GM12878 (cell line): ENCODE measurements at regions not wholly inside any gene's neighbourhood (a gene's known extent, or its start where the extent isn't known, plus 50 kb on each side); places are given as distances from the start of the nearest gene placed in this dataset.

Source experiments
- ATAC-seq: fragments of 200-7000 bp; cut with Tn5 transposase; 3 replicates; pipeline ENCODE4 v1.9.1; 2020; ENCODE audit warnings: mild to moderate bottlenecking, moderate library complexity
- BruUV-seq: library from RNA; stranded (reverse); fragments of 400-500 nt; replicated peaks from 2 replicates; lab custom pipeline; 2021; lab: Mats Ljungman, UMichigan
- CTCF ChIA-PET: fragments of 300-600 bp; sonication (Branson Sonifier 250); formaldehyde crosslinking; extraction: SDS; loops from one replicate; lab custom pipeline; 2021; ENCODE audit warnings: inconsistent platforms; lab: Yijun Ruan, JAX
- POLR2A ChIA-PET: fragments of 350-600 bp; formaldehyde crosslinking; extraction: SDS; loops from one replicate; lab custom pipeline; 2021; ENCODE audit warnings: inconsistent platforms; lab: Charles Lee
- RAD21 ChIA-PET: fragments of 300-600 bp; sonication (Branson Sonifier 250); formaldehyde crosslinking; loops from one replicate; lab custom pipeline; 2023; ENCODE audit warnings: antibody characterized with exemption; ENCODE audit not compliant: unreplicated experiment; lab: Charles Lee
- SMC1A ChIA-PET: fragments of 300-600 bp; sonication (Branson Sonifier 250); formaldehyde crosslinking; loops from one replicate; lab custom pipeline; 2023; ENCODE audit not compliant: unreplicated experiment, uncharacterized antibody; lab: Charles Lee
- DNase-seq: peaks from one replicate; pipeline ENCODE4 v3.0.0-alpha.2; 2011; ENCODE audit warnings: low read depth, low spot score
- FAIRE-seq: peaks from 3 replicates; lab custom pipeline; 2011; peaks lifted over from hg19 to GRCh38; lab: Jason Lieb, UNC
- H2AFZ ChIP-seq: 2 replicates; pipeline ENCODE4 v1.6.0; 2011; ENCODE audit warnings: low read depth, low read length, control low read depth; ENCODE audit not compliant: control insufficient read depth
- H3K27ac ChIP-seq: 2 replicates; pipeline ENCODE4 v1.5.1; 2011; ENCODE audit warnings: control low read depth; ENCODE audit not compliant: control insufficient read depth, insufficient read depth
- H3K27me3 ChIP-seq, 2 experiments: replicated peaks in 1 of 2; 2 replicates each; pipeline versions ENCODE4 v1.6.0 to v1.6.1; 2011; ENCODE audit warnings: low read length in 1 of 2; ENCODE audit not compliant: control insufficient read depth in 2 of 2, insufficient read depth in 2 of 2
- H3K36me3 ChIP-seq, 2 experiments: 2 replicates each; pipeline ENCODE4 v1.5.1; 2011; ENCODE audit warnings: low read length in 1 of 2; ENCODE audit not compliant: control insufficient read depth in 2 of 2, insufficient read depth in 2 of 2
- H3K4me1 ChIP-seq: 2 replicates; pipeline ENCODE4 v1.6.1; 2011; ENCODE audit warnings: mild to moderate bottlenecking, low read length, moderate library complexity, mixed read lengths; ENCODE audit not compliant: control insufficient read depth, insufficient read depth
- H3K4me2 ChIP-seq: 2 replicates; pipeline ENCODE4 v1.6.0; 2011; ENCODE audit warnings: control low read depth; ENCODE audit not compliant: control insufficient read depth, insufficient read depth
- H3K4me3 ChIP-seq: fragments of 200-600 bp; sonication (generic); 2 replicates; pipeline ENCODE4 v1.5.1; 2016
- H3K79me2 ChIP-seq: 2 replicates; pipeline ENCODE4 v1.6.0; 2011; ENCODE audit warnings: low read length; ENCODE audit not compliant: control insufficient read depth, insufficient read depth
- H3K9ac ChIP-seq: 2 replicates; pipeline ENCODE4 v1.8.0; 2011; ENCODE audit warnings: low read length, control low read depth, mixed read lengths; ENCODE audit not compliant: control insufficient read depth, insufficient read depth
- H3K9me3 ChIP-seq: replicated peaks from 3 replicates; pipeline ENCODE4 v1.5.1; 2011; ENCODE audit warnings: mild to moderate bottlenecking, low read length; ENCODE audit not compliant: control insufficient read depth, insufficient read depth
- H4K20me1 ChIP-seq: 2 replicates; pipeline ENCODE4 v1.6.0; 2011; ENCODE audit not compliant: control insufficient read depth, insufficient read depth
- BACH1 ChIP-seq: fragments of 450-650 bp; IDR thresholded peaks from 2 replicates; pipeline ENCODE4 v1.6.1; 2017; ENCODE audit warnings: mild to moderate bottlenecking, borderline replicate concordance
- CHD1 ChIP-seq: IDR thresholded peaks from 2 replicates; pipeline ENCODE4 v1.6.1; 2012; ENCODE audit warnings: low read depth, low read length, improper control_type of control experiment
- CREB1 ChIP-seq: IDR thresholded peaks from 2 replicates; pipeline ENCODE4 v1.6.1; 2012; ENCODE audit warnings: low read depth, mild to moderate bottlenecking, inconsistent platforms
- FOXK2 ChIP-seq: fragments of 450-650 bp; IDR thresholded peaks from 2 replicates; pipeline ENCODE4 v1.6.1; 2017; ENCODE audit warnings: mild to moderate bottlenecking, moderate library complexity
- NKRF ChIP-seq: fragments of 450-650 bp; conservative IDR thresholded peaks from 2 replicates; pipeline ENCODE4 v1.6.1; 2017; ENCODE audit warnings: mild to moderate bottlenecking, moderate library complexity
- POU2F2 ChIP-seq: IDR thresholded peaks from 3 replicates; pipeline ENCODE4 v1.6.1; 2011; ENCODE audit warnings: low read depth, mild to moderate bottlenecking, low read length, borderline replicate concordance
- STAT1 ChIP-seq: fragments of 450-650 bp; conservative IDR thresholded peaks from 2 replicates; pipeline ENCODE4 v1.6.1; 2014; ENCODE audit warnings: antibody characterized with exemption, mild to moderate bottlenecking
- WGBS: methylation state at CpG from one replicate; pipeline ENCODE4 v1.1.6; 2016; ENCODE audit warnings: low lambda C conversion rate; ENCODE audit not compliant: insufficient replicate concordance, insufficient coverage; ENCODE audit errors: missing lambda C conversion rate; 5-methylcytosine and 5-hydroxymethylcytosine counted together
- in situ Hi-C: fragments of 300-500 bp; cut with MboI; formaldehyde crosslinking; loops from 9 replicates; pipeline ENCODE4 v1.14.3; 2018; ENCODE audit warnings: mixed read lengths
- intact Hi-C: fragments of 100-400 bp; cut with micrococcal nuclease; formaldehyde crosslinking; loops from one replicate; pipeline ENCODE4 v1.14.2; 2022; ENCODE audit not compliant: unreplicated experiment
- TF ChIP-seq, protein P1 (sequence below): IDR thresholded peaks from 2 replicates; pipeline ENCODE4 v1.6.1; 2012; ENCODE audit warnings: low read length, inconsistent platforms
- TF ChIP-seq, protein P2 (sequence below): fragments of 450-650 bp; formaldehyde crosslinking; IDR thresholded peaks from 2 replicates; pipeline ENCODE4 v1.5.0; 2022; ENCODE audit warnings: mild to moderate bottlenecking, missing genetic modification characterization

DNA sequence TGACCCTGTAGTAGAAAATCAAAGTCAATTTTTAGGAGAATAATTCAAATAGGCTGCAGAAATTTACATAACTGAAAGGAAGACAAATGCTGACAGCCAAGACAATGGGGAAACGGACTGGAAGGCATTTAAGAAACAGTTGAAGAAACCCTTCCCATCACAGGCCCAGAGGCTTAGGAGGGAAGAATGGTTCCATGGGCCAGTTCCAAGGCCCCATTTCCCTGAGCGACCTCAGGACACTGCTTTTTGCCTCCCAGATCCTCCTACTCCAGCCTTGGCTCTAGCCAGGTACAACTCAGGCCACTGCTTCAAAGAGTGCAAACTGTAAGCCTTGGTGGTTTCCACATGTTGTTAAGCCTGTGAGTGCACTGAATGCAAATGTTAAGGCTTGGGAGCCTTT is 184.1 kb upstream of the SGCD start:
- BruUV-seq: no TSS peak
- Histone ChIP-seq H3K27me3 (no peaks in the 10 kb centered on the region), H3K9ac (no peak overlapping the region), H3K79me2 (no peaks in the 10 kb centered on the region), H3K4me2 (no peak overlapping the region), H2AFZ (no peak overlapping the region), H3K4me1 (no peaks in the 10 kb centered on the region), H4K20me1 (no peaks in the 10 kb centered on the region), H3K9me3 (no peaks in the 10 kb centered on the region; the same call in 2 of the 3 replicates), H3K4me3 (no peak overlapping the region), H3K36me3 (no peaks in the 10 kb centered on the region), H3K27ac (no peak overlapping the region)
- ChIA-PET POLR2A (no interaction called here), RAD21 (no interaction called here), SMC1A (no interaction called here), CTCF (no interaction called here)
- intact Hi-C loops: no loop called here
- FAIRE-seq (no peak), ATAC-seq (no peak), DNase-seq (no peak)
- TF ChIP-seq CHD1 (no peak), NKRF (no peak)
- in situ Hi-C loops: no loop called here
- 0% methylated on average over 2 of the region's 2 CpGs for WGBS

DNA sequence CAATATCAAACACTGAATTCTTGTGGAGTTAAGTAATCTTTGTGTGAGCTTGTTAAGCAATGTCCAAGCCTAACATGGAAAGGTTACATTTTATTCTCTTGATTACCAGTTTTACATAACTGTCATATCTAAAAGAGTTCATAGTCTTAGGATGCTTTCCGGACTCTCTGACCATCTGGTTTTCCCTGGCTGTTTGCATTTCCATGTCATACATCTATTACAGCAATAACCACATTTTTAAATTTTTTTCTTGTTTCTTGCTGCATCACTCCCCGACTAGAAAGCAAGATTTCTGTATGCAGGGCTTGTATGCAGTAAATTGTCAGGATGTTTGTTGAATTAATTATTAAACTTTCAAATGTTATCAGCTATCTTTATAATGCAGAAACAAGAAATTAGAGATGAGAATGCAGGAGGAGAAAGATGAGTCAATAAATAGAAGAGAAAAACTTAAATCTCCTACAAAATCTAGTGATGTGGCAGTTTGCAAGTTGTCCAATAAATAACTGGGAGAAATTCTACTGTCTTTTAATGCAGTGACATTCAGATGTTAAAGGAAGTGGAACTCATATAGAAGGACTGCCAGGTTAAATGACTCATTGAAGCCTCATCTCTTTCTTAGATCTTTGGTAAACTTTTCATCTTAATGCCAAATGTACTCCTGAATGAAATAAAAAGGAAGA is 179.6 kb upstream of the SGCD start:
- Histone ChIP-seq H3K9me3 (no peaks in the 10 kb centered on the region; the same call in 2 of the 3 replicates), H3K4me3 (no peak overlapping the region), H3K4me1 (no peaks in the 10 kb centered on the region), H3K4me2 (no peak overlapping the region), H3K27me3 (no peaks in the 10 kb centered on the region; a peak in 1 of 4 replicates), H3K27ac (no peak overlapping the region), H3K9ac (no peak overlapping the region), H4K20me1 (no peaks in the 10 kb centered on the region), H3K36me3 (no peaks in the 10 kb centered on the region), H3K79me2 (no peaks in the 10 kb centered on the region), H2AFZ (no peak overlapping the region)
- WGBS: 9% methylated on average over 2 of the region's 2 CpGs
- FAIRE-seq (no peak), ATAC-seq (no peak), DNase-seq (no peak)
- SMC1A ChIA-PET: interaction anchor here (1.2 kb wide), 1 partner anchor 12 kb away, joined by 3 read pairs; no protein-coding TSS in a partner anchor
- intact Hi-C loops (no loop called here), in situ Hi-C loops (no loop called here)
- BruUV-seq: no TSS peak
- POLR2A ChIA-PET: no interaction called here
- RAD21 ChIA-PET: no interaction called here
- CTCF ChIA-PET: no interaction called here
- no peak for TF ChIP-seq CREB1
- TF ChIP-seq POU2F2: no peak
- no peak for TF ChIP-seq FOXK2
- TF ChIP-seq, protein P1, sequence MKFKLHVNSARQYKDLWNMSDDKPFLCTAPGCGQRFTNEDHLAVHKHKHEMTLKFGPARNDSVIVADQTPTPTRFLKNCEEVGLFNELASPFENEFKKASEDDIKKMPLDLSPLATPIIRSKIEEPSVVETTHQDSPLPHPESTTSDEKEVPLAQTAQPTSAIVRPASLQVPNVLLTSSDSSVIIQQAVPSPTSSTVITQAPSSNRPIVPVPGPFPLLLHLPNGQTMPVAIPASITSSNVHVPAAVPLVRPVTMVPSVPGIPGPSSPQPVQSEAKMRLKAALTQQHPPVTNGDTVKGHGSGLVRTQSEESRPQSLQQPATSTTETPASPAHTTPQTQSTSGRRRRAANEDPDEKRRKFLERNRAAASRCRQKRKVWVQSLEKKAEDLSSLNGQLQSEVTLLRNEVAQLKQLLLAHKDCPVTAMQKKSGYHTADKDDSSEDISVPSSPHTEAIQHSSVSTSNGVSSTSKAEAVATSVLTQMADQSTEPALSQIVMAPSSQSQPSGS: no peak
- no peak for TF ChIP-seq STAT1
- TF ChIP-seq, protein P2, sequence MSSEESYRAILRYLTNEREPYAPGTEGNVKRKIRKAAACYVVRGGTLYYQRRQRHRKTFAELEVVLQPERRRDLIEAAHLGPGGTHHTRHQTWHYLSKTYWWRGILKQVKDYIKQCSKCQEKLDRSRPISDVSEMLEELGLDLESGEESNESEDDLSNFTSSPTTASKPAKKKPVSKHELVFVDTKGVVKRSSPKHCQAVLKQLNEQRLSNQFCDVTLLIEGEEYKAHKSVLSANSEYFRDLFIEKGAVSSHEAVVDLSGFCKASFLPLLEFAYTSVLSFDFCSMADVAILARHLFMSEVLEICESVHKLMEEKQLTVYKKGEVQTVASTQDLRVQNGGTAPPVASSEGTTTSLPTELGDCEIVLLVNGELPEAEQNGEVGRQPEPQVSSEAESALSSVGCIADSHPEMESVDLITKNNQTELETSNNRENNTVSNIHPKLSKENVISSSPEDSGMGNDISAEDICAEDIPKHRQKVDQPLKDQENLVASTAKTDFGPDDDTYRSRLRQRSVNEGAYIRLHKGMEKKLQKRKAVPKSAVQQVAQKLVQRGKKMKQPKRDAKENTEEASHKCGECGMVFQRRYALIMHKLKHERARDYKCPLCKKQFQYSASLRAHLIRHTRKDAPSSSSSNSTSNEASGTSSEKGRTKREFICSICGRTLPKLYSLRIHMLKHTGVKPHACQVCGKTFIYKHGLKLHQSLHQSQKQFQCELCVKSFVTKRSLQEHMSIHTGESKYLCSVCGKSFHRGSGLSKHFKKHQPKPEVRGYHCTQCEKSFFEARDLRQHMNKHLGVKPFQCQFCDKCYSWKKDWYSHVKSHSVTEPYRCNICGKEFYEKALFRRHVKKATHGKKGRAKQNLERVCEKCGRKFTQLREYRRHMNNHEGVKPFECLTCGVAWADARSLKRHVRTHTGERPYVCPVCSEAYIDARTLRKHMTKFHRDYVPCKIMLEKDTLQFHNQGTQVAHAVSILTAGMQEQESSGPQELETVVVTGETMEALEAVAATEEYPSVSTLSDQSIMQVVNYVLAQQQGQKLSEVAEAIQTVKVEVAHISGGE (CRISPR knock-in tag): no peak
- no peak for TF ChIP-seq BACH1
